Neural crest cell (in vitro differentiated cells): ENCODE measurements at regions not wholly inside any gene's neighbourhood (a gene's known extent, or its start where the extent isn't known, plus 50 kb on each side); places are given as distances from the start of the nearest gene placed in this dataset.
A peak's percentile ranks its signal among the peaks of the same experiment; 100 is the strongest.

Source experiments
- DNase-seq: peaks from one replicate; pipeline ENCODE4 v3.0.0; 2021; ENCODE audit warnings: low read depth, mixed read lengths, low spot score
- H3K27ac Mint-ChIP-seq: one replicate; pipeline ENCODE4 v1.8.0; 2021; ENCODE audit warnings: mild to moderate bottlenecking, mixed read lengths; ENCODE audit not compliant: unreplicated experiment
- H3K27me3 Mint-ChIP-seq: 2 replicates; pipeline ENCODE4 v1.8.0; 2021; ENCODE audit warnings: low read depth, mild to moderate bottlenecking, mixed read lengths
- H3K36me3 Mint-ChIP-seq: 2 replicates; pipeline ENCODE4 v1.8.0; 2021; ENCODE audit warnings: low read depth, mild to moderate bottlenecking, mixed read lengths
- H3K4me1 Mint-ChIP-seq: 2 replicates; pipeline ENCODE4 v1.8.0; 2021; ENCODE audit warnings: mixed read lengths
- H3K4me3 Mint-ChIP-seq: one replicate; pipeline ENCODE4 v1.8.0; 2021; ENCODE audit warnings: mild to moderate bottlenecking, mixed read lengths
- H3K9me3 Mint-ChIP-seq: 2 replicates; pipeline ENCODE4 v1.8.0; 2021; ENCODE audit warnings: mixed read lengths
- TF ChIP-seq, protein P1 (sequence below): fragments of 200-600 bp; sonication (generic); conservative IDR thresholded peaks from 2 replicates; pipeline ENCODE4 v1.5.0; 2021; ENCODE audit warnings: antibody characterized with exemption, mild to moderate bottlenecking

- TF ChIP-seq, protein P1, sequence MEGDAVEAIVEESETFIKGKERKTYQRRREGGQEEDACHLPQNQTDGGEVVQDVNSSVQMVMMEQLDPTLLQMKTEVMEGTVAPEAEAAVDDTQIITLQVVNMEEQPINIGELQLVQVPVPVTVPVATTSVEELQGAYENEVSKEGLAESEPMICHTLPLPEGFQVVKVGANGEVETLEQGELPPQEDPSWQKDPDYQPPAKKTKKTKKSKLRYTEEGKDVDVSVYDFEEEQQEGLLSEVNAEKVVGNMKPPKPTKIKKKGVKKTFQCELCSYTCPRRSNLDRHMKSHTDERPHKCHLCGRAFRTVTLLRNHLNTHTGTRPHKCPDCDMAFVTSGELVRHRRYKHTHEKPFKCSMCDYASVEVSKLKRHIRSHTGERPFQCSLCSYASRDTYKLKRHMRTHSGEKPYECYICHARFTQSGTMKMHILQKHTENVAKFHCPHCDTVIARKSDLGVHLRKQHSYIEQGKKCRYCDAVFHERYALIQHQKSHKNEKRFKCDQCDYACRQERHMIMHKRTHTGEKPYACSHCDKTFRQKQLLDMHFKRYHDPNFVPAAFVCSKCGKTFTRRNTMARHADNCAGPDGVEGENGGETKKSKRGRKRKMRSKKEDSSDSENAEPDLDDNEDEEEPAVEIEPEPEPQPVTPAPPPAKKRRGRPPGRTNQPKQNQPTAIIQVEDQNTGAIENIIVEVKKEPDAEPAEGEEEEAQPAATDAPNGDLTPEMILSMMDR = no peak
- H3K9me3 Mint-ChIP-seq = peaks cover 8% of the 10 kb centered on the region
Measured at GRCh38 chr6:112835078-112835477, 487.9 kb downstream of the RFPL4B start.

GRCh38 chr6:112839525-112839961 lies 492.4 kb downstream of the RFPL4B start:
- DNase-seq = no peak
- Mint-ChIP-seq H3K4me1 (peaks cover 21% of the 10 kb centered on the region), H3K27ac (no peak overlapping the region), H3K27me3 (no peaks in the 10 kb centered on the region), H3K4me3 (no peak overlapping the region), H3K9me3 (peaks cover 18% of the 10 kb centered on the region), H3K36me3 (no peaks in the 10 kb centered on the region)
- TF ChIP-seq, protein P1 = no peak

More at GRCh38 chr6:112835078-112835477, 487.9 kb downstream of the RFPL4B start:
- no peak for DNase-seq
- peaks cover 18% of the 10 kb centered on the region for H3K4me1 Mint-ChIP-seq
- no peak overlapping the region for H3K4me3 Mint-ChIP-seq
- no peaks in the 10 kb centered on the region for H3K27me3 Mint-ChIP-seq
- H3K27ac Mint-ChIP-seq = no peak overlapping the region
- H3K36me3 Mint-ChIP-seq = no peaks in the 10 kb centered on the region

GRCh38 chr6:112841553-112842329 lies 494.6 kb downstream of the RFPL4B start:
- H3K4me3 Mint-ChIP-seq = no peak overlapping the region
- no peaks in the 10 kb centered on the region for H3K36me3 Mint-ChIP-seq
- TF ChIP-seq, protein P1 = no peak
- no peak overlapping the region for H3K27ac Mint-ChIP-seq
- no peaks in the 10 kb centered on the region for H3K27me3 Mint-ChIP-seq
- peaks cover 10% of the 10 kb centered on the region for H3K9me3 Mint-ChIP-seq
- no peak for DNase-seq
- peaks cover 24% of the 10 kb centered on the region for H3K4me1 Mint-ChIP-seq

- Mint-ChIP-seq H3K4me3 (no peak overlapping the region), H3K27ac (no peak overlapping the region), H3K27me3 (no peaks in the 10 kb centered on the region), H3K4me1 (peaks cover 25% of the 10 kb centered on the region), H3K36me3 (no peaks in the 10 kb centered on the region), H3K9me3 (peaks cover 10% of the 10 kb centered on the region)
- no peak for DNase-seq
- TF ChIP-seq, protein P1 = no peak
Measured at GRCh38 chr6:112842330-112842685, 495.2 kb downstream of the RFPL4B start.

DNA sequence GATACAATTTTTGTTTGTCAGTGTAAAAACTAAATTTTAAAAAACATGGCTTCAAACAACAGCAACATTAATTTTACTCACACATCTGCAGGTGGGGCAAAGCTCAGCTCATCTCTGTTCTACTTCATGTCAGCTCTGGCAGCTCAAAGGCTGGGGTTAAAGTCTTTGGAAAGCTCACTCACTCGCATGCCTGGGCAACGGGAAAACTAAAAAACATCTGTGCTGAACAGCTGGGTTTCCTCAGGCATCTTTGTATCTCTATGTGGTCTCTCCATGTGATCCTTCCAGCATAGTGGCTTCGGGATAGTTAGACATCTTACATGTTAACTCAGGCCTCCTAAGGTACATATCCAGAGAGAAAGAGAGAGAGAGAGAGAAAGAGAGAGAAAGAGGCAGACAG lies 499.6 kb downstream of the RFPL4B start:
- H3K27ac Mint-ChIP-seq = peak overlapping the region; percentile 63
- peaks cover 9% of the 10 kb centered on the region for H3K9me3 Mint-ChIP-seq
- H3K4me3 Mint-ChIP-seq = no peak overlapping the region
- peaks cover 4% of the 10 kb centered on the region for H3K4me1 Mint-ChIP-seq
- no peaks in the 10 kb centered on the region for H3K27me3 Mint-ChIP-seq
- no peaks in the 10 kb centered on the region for H3K36me3 Mint-ChIP-seq
- TF ChIP-seq, protein P1 = no peak
- DNase-seq = no peak
